ENCODE measurements at regions not wholly inside any gene's neighbourhood (a gene's known extent, or its start where the extent isn't known, plus 50 kb on each side); places are given as distances from the start of the nearest gene placed in this dataset.

GRCh38 chr7:97623333-97623732 is 108.6 kb upstream of the TAC1 start:
- TF ChIP-seq POLR2A (IDR thresholded peaks at IDR 0.05; ENCODE audit: extremely low read depth, insufficient read length), result no peak
- TF ChIP-seq CTCF (IDR thresholded peaks at IDR 0.05; ENCODE audit: low read depth, low read length), result no peak
- TF ChIP-seq MAX (IDR thresholded peaks at IDR 0.05; ENCODE audit: low read depth, low read length), result no peak

All from NB4 (cell line).